IMR-90 (cell line): ENCODE measurements at regions not wholly inside any gene's neighbourhood (a gene's known extent, or its start where the extent isn't known, plus 50 kb on each side); places are given as distances from the start of the nearest gene placed in this dataset.

Source experiments
- ATAC-seq: fragments of 200-7000 bp; cut with Tn5 transposase; 2 replicates; pipeline ENCODE4 v1.9.1; 2020; ENCODE audit warnings: low read depth, mild to moderate bottlenecking, moderate library complexity
- BruUV-seq: library from RNA; stranded (reverse); fragments of 400-500 nt; replicated peaks from 2 replicates; lab custom pipeline; 2021; lab: Mats Ljungman, UMichigan
- CTCF ChIA-PET: fragments of 300-600 bp; formaldehyde crosslinking; extraction: SDS; loops from one replicate; lab custom pipeline; 2021; ENCODE audit warnings: antibody characterized with exemption; lab: Yijun Ruan, JAX
- POLR2A ChIA-PET: fragments of 300-600 bp; sonication (Branson Sonifier 250); formaldehyde crosslinking; loops from one replicate; lab custom pipeline; 2022; ENCODE audit warnings: antibody characterized with exemption; ENCODE audit not compliant: unreplicated experiment; lab: Charles Lee
- DNase-seq: peaks from one replicate; pipeline ENCODE4 v3.0.0; 2013
- H2AFZ ChIP-seq: replicated peaks from 2 replicates; pipeline ENCODE3; 2013; ENCODE audit warnings: low read length, mild to moderate bottlenecking; ENCODE audit not compliant: poor library complexity
- H2AK5ac ChIP-seq: 2 replicates; pipeline ENCODE4 v1.6.1; 2013; ENCODE audit warnings: low read depth, low read length, inconsistent platforms
- H2AK9ac ChIP-seq: replicated peaks from 2 replicates; pipeline ENCODE3; 2013; ENCODE audit warnings: mild to moderate bottlenecking, low read depth, low read length, moderate library complexity; ENCODE audit not compliant: poor library complexity
- H2BK120ac ChIP-seq: 2 replicates; pipeline ENCODE4 v1.6.1; 2013; ENCODE audit warnings: low read depth, low read length, inconsistent platforms
- H2BK15ac ChIP-seq: 3 replicates; pipeline ENCODE4 v1.6.1; 2013; ENCODE audit warnings: low read depth, low read length, inconsistent platforms
- H2BK20ac ChIP-seq: 2 replicates; pipeline ENCODE4 v1.6.1; 2013; ENCODE audit warnings: low read depth, mild to moderate bottlenecking, inconsistent platforms, low read length, moderate library complexity
- H2BK5ac ChIP-seq: 2 replicates; pipeline ENCODE4 v1.6.1; 2013; ENCODE audit warnings: mild to moderate bottlenecking, low read depth, low read length, inconsistent platforms; ENCODE audit not compliant: poor library complexity, severe bottlenecking
- H3K14ac ChIP-seq: replicated peaks from 2 replicates; pipeline ENCODE4 v1.6.1; 2013; ENCODE audit warnings: low read depth, low read length, inconsistent platforms
- H3K18ac ChIP-seq: 2 replicates; pipeline ENCODE4 v1.6.1; 2013; ENCODE audit warnings: low read depth, low read length, control low read depth
- H3K23ac ChIP-seq: 2 replicates; pipeline ENCODE4 v1.6.1; 2013; ENCODE audit warnings: low read depth, low read length, inconsistent platforms
- H3K27ac ChIP-seq: 2 replicates; pipeline ENCODE4 v1.5.1; 2013; ENCODE audit warnings: mild to moderate bottlenecking, control low read depth, low read length; ENCODE audit not compliant: insufficient read depth
- H3K27me3 ChIP-seq: 2 replicates; pipeline ENCODE4 v1.6.1; 2013; ENCODE audit warnings: low read length; ENCODE audit not compliant: control insufficient read depth, insufficient read depth
- H3K36me3 ChIP-seq: 2 replicates; pipeline ENCODE4 v1.6.1; 2013; ENCODE audit warnings: low read length, mixed read lengths; ENCODE audit not compliant: control insufficient read depth, insufficient read depth
- H3K4ac ChIP-seq: 2 replicates; pipeline ENCODE4 v1.6.1; 2013; ENCODE audit warnings: low read depth, low read length, inconsistent platforms
- H3K4me1 ChIP-seq: 2 replicates; pipeline ENCODE4 v1.6.1; 2013; ENCODE audit warnings: low read length, mixed read lengths; ENCODE audit not compliant: control insufficient read depth, insufficient read depth
- H3K4me2 ChIP-seq: 2 replicates; pipeline ENCODE4 v1.6.1; 2013; ENCODE audit warnings: low read depth, mild to moderate bottlenecking, control low read depth, low read length, moderate library complexity
- H3K4me3 ChIP-seq: 2 replicates; pipeline ENCODE4 v1.5.1; 2013; ENCODE audit warnings: low read depth, mild to moderate bottlenecking, control low read depth, low read length, moderate library complexity; ENCODE audit not compliant: insufficient read depth
- H3K56ac ChIP-seq: 2 replicates; pipeline ENCODE4 v1.6.1; 2013; ENCODE audit warnings: low read length, inconsistent platforms; ENCODE audit not compliant: insufficient read depth; ENCODE audit errors: extremely low read depth
- H3K79me1 ChIP-seq, 2 experiments: 2 replicates each; pipeline ENCODE4 v1.6.1; 2013; ENCODE audit warnings: low read length in 2 of 2, inconsistent platforms in 1 of 2, low read depth in 1 of 2
- H3K9ac ChIP-seq: 2 replicates; pipeline ENCODE4 v1.6.1; 2013; ENCODE audit warnings: low read depth, low read length, control low read depth
- H3K9me1 ChIP-seq: 2 replicates; pipeline ENCODE4 v1.6.1; 2013; ENCODE audit warnings: low read length, inconsistent platforms; ENCODE audit not compliant: insufficient read depth
- H3K9me3 ChIP-seq: 2 replicates; pipeline ENCODE4 v1.6.1; 2013; ENCODE audit warnings: low read length; ENCODE audit not compliant: control insufficient read depth, insufficient read depth
- H4K20me1 ChIP-seq: 2 replicates; pipeline ENCODE4 v1.6.1; 2013; ENCODE audit warnings: low read length, inconsistent platforms; ENCODE audit not compliant: insufficient read depth
- H4K5ac ChIP-seq: 2 replicates; pipeline ENCODE4 v1.6.1; 2013; ENCODE audit warnings: mild to moderate bottlenecking, low read depth, low read length, control low read depth
- H4K8ac ChIP-seq, 2 experiments: 2 replicates each; pipeline ENCODE4 v1.6.1; 2013; ENCODE audit warnings: low read depth in 2 of 2, low read length in 2 of 2, control low read depth in 1 of 2, inconsistent platforms in 1 of 2
- H4K91ac ChIP-seq: 2 replicates; pipeline ENCODE4 v1.6.1; 2013; ENCODE audit warnings: low read depth, low read length, inconsistent platforms; ENCODE audit not compliant: insufficient read depth
- BHLHE40 ChIP-seq: fragments of 150-350 bp; IDR thresholded peaks from 2 replicates; pipeline ENCODE4 v1.6.1; 2016; ENCODE audit warnings: mild to moderate bottlenecking, low read depth, low read length
- CEBPB ChIP-seq: IDR thresholded peaks from 2 replicates; pipeline ENCODE4 v1.6.1; 2012; ENCODE audit warnings: low read depth, low read length, improper control_type of control experiment
- CHD1 ChIP-seq: IDR thresholded peaks from 2 replicates; pipeline ENCODE4 v1.6.1; 2012; ENCODE audit warnings: low read depth, low read length, improper control_type of control experiment
- CTCF ChIP-seq: conservative IDR thresholded peaks from 2 replicates; pipeline ENCODE4 v1.5.1; 2012; ENCODE audit warnings: mild to moderate bottlenecking, low read depth, low read length, improper control_type of control experiment
- ELK1 ChIP-seq: fragments of 150-350 bp; IDR thresholded peaks from 2 replicates; pipeline ENCODE4 v1.6.1; 2016; ENCODE audit warnings: low read depth, mild to moderate bottlenecking, low read length, moderate library complexity, borderline replicate concordance
- FOS ChIP-seq: fragments of 150-350 bp; IDR thresholded peaks from 2 replicates; pipeline ENCODE4 v1.6.1; 2016; ENCODE audit warnings: low read depth, low read length
- MAFK ChIP-seq: IDR thresholded peaks from 2 replicates; pipeline ENCODE4 v1.6.1; 2012; ENCODE audit warnings: low read depth, low read length, improper control_type of control experiment
- MAZ ChIP-seq: IDR thresholded peaks from 2 replicates; pipeline ENCODE4 v1.6.1; 2012; ENCODE audit warnings: low read depth, mild to moderate bottlenecking, low read length, improper control_type of control experiment, moderate library complexity, borderline replicate concordance
- MXI1 ChIP-seq: IDR thresholded peaks from 2 replicates; pipeline ENCODE4 v1.6.1; 2012; ENCODE audit warnings: low read depth, mild to moderate bottlenecking, low read length, moderate library complexity, borderline replicate concordance
- NFE2L2 ChIP-seq: fragments of 150-350 bp; IDR thresholded peaks from 2 replicates; pipeline ENCODE4 v1.6.1; 2016; ENCODE audit warnings: low read depth, mild to moderate bottlenecking, low read length
- POLR2A ChIP-seq: IDR thresholded peaks from 2 replicates; pipeline ENCODE4 v1.6.1; 2012; ENCODE audit warnings: mild to moderate bottlenecking, low read depth, low read length
- RAD21 ChIP-seq: IDR thresholded peaks from 2 replicates; pipeline ENCODE4 v1.6.1; 2012; ENCODE audit warnings: low read length, improper control_type of control experiment
- RCOR1 ChIP-seq: IDR thresholded peaks from 2 replicates; pipeline ENCODE4 v1.6.1; 2012; ENCODE audit warnings: mild to moderate bottlenecking, low read length, improper control_type of control experiment; ENCODE audit not compliant: insufficient replicate concordance
- RFX5 ChIP-seq: IDR thresholded peaks from 2 replicates; pipeline ENCODE4 v1.8.0; 2012; ENCODE audit warnings: low read depth, mild to moderate bottlenecking, low read length, moderate library complexity
- SMC3 ChIP-seq: fragments of 150-350 bp; IDR thresholded peaks from 2 replicates; pipeline ENCODE4 v1.6.1; 2016; ENCODE audit warnings: low read depth, mild to moderate bottlenecking, antibody characterized with exemption, low read length, moderate library complexity
- USF2 ChIP-seq: fragments of 150-350 bp; IDR thresholded peaks from 2 replicates; pipeline ENCODE4 v1.6.1; 2017; ENCODE audit warnings: mild to moderate bottlenecking, antibody characterized with exemption, low read length, low read depth
- WGBS, 2 experiments: methylation state at CpG; one replicate each; pipeline versions ENCODE4 v1.1.5 to v1.1.7; 2013; ENCODE audit warnings: missing lambda C conversion rate in 2 of 2; ENCODE audit not compliant: insufficient read length in 1 of 2; ENCODE audit errors: extremely low coverage in 2 of 2; 5-methylcytosine and 5-hydroxymethylcytosine counted together
- dilution Hi-C: fragments of 300-500 bp; cut with HindIII; formaldehyde crosslinking; loops from one replicate; pipeline ENCODE4 v1.14.3; 2018; ENCODE audit warnings: low sequenced_read_pairs; ENCODE audit not compliant: unreplicated experiment
- in situ Hi-C: fragments of 300-500 bp; cut with MboI; formaldehyde crosslinking; loops from 3 replicates; pipeline ENCODE4 v1.14.3; 2019; ENCODE audit warnings: low sequenced_read_pairs, inconsistent platforms, mixed read lengths
- intact Hi-C: fragments of 100-400 bp; cut with micrococcal nuclease; formaldehyde crosslinking; loops from 2 replicates; pipeline ENCODE4 v1.10.0; 2022

- no peak overlapping the region for H2BK15ac ChIP-seq
- no peaks in the 10 kb centered on the region for H3K36me3 ChIP-seq
- POLR2A ChIA-PET: no interaction called here
- TF ChIP-seq BHLHE40: no peak
- TF ChIP-seq USF2: no peak
- TF ChIP-seq MAZ: no peak
- no peak for TF ChIP-seq CEBPB
- TF ChIP-seq MXI1: no peak
- TF ChIP-seq POLR2A: no peak
- TF ChIP-seq CTCF: no peak
- no peak for TF ChIP-seq RCOR1
- TF ChIP-seq ELK1: no peak
- TF ChIP-seq RAD21: no peak
- TF ChIP-seq CHD1: no peak
- no peak for TF ChIP-seq NFE2L2
- TF ChIP-seq SMC3: no peak
- TF ChIP-seq MAFK: no peak
- TF ChIP-seq FOS: no peak
- no peak for TF ChIP-seq RFX5
- 29% methylated on average over 1 of the region's 6 CpGs; no CpG with 5 or more reads in 1 of the 2 experiments for WGBS, 2 experiments
- H2AK9ac ChIP-seq: no peak overlapping the region
- in situ Hi-C loops (no loop called here), dilution Hi-C loops (no loop called here), intact Hi-C loops (no loop called here)
- H4K20me1 ChIP-seq: no peaks in the 10 kb centered on the region
- no peak overlapping the region for H3K23ac ChIP-seq
- no peak overlapping the region for H3K4ac ChIP-seq
- no peak overlapping the region for H3K4me3 ChIP-seq
- no peak overlapping the region for H4K91ac ChIP-seq
- CTCF ChIA-PET: no interaction called here
- H3K9me3 ChIP-seq: no peaks in the 10 kb centered on the region
- H2AFZ ChIP-seq: no peak overlapping the region
- no peak overlapping the region for H3K18ac ChIP-seq
- H3K27me3 ChIP-seq: no peaks in the 10 kb centered on the region
- H3K14ac ChIP-seq: no peak overlapping the region
- H3K79me1 ChIP-seq: no peaks in the 10 kb centered on the region
- DNase-seq: no peak
- no TSS peak for BruUV-seq
- no peak overlapping the region for H3K9ac ChIP-seq
- H2AK5ac ChIP-seq: no peak overlapping the region
- ATAC-seq: no peak
- H2BK5ac ChIP-seq: no peak overlapping the region
- no peak overlapping the region for H3K56ac ChIP-seq
- H3K4me1 ChIP-seq: no peaks in the 10 kb centered on the region
- no peaks in the 10 kb centered on the region for H3K9me1 ChIP-seq
- H3K27ac ChIP-seq: no peak overlapping the region
- H4K8ac ChIP-seq: no peak overlapping the region
- no peak overlapping the region for H2BK120ac ChIP-seq
- H2BK20ac ChIP-seq: no peak overlapping the region
- H4K5ac ChIP-seq: no peak overlapping the region
- no peak overlapping the region for H3K4me2 ChIP-seq
Observed at GRCh38 chr1:37389327-37389726, 85.1 kb upstream of the ZC3H12A start.
